Fibroblast of mammary gland (primary cell): ENCODE measurements at regions not wholly inside any gene's neighbourhood (a gene's known extent, or its start where the extent isn't known, plus 50 kb on each side); places are given as distances from the start of the nearest gene placed in this dataset.

Experiments
- DNase-seq: peaks from one replicate; pipeline ENCODE4 v3.0.0-alpha.2; 2010; ENCODE audit warnings: low read depth
- H3K4me3 ChIP-seq: 2 replicates; pipeline ENCODE4 v1.5.1; 2011; ENCODE audit warnings: low read depth, mild to moderate bottlenecking, low read length, moderate library complexity; ENCODE audit not compliant: control insufficient read depth
- TF ChIP-seq, protein P1 (sequence below): conservative IDR thresholded peaks from 2 replicates; pipeline ENCODE4 v1.5.1; 2011; ENCODE audit warnings: low read depth, low read length, inconsistent platforms; ENCODE audit not compliant: control insufficient read depth, insufficient read depth

DNA sequence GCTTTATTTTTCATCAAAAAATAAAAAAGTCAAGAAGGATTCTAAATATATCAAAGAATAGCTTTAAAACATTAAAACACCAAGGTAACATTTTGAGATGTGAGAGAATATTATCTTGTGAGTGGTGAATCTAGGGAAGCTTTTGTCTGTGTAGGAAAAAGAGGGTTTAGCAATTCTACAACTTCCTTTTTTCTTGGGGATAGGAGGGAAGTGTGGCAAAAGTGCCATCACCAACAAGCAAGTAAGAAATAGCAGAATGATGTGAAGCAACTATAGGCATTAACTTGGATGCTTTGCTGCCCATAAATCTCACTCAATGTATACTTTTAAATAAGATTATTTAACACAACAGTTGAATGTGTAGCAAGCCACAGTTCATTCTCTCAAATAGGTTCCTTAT, 57.8 kb upstream of the SUCLG2 start:
- H3K4me3 ChIP-seq, result no peak overlapping the region
- TF ChIP-seq, protein P1, sequence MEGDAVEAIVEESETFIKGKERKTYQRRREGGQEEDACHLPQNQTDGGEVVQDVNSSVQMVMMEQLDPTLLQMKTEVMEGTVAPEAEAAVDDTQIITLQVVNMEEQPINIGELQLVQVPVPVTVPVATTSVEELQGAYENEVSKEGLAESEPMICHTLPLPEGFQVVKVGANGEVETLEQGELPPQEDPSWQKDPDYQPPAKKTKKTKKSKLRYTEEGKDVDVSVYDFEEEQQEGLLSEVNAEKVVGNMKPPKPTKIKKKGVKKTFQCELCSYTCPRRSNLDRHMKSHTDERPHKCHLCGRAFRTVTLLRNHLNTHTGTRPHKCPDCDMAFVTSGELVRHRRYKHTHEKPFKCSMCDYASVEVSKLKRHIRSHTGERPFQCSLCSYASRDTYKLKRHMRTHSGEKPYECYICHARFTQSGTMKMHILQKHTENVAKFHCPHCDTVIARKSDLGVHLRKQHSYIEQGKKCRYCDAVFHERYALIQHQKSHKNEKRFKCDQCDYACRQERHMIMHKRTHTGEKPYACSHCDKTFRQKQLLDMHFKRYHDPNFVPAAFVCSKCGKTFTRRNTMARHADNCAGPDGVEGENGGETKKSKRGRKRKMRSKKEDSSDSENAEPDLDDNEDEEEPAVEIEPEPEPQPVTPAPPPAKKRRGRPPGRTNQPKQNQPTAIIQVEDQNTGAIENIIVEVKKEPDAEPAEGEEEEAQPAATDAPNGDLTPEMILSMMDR, result no peak
- DNase-seq, result no peak

DNA sequence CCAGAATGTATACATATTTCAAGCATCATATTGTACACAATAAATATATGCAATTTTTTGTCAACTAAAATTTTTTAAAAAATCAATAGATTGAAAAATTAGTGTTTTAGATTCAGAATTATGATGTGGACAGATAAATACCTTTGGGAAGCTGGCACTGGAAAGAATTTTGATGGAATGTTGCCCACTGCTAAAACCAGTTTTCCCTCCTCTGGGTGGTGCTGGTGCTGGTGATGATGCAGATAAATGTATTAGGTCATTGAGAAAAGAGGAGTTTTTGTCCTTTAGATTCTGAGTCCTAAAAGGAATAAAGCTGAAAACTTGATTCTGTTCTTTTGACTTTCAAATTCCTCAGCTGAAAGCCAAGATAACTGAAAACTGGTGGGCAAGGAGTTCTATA, 56.0 kb upstream of the SUCLG2 start:
- H3K4me3 ChIP-seq, result no peak overlapping the region
- TF ChIP-seq, protein P1, result no peak
- DNase-seq, result no peak

DNA sequence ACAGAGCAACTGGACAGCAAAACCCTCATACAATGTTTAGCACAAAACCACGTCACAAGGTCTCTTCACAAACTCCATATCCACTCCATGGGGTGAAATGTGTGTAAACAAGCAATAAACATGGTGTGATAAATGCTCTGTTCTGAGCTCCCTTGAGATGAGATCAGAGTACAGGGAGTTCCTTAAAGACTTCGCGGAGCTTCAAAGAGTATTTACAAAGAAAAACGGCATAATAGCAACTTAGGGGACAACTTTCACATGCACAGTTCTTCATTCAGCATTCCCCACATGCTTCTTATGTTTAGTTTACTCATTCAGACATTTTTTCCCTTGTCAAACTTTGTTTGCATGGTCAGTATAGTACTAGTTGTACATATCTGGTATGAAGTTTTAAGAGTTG, 52.5 kb upstream of the SUCLG2 start:
- TF ChIP-seq, protein P1, result no peak
- DNase-seq, result no peak
- H3K4me3 ChIP-seq, result no peak overlapping the region

DNA sequence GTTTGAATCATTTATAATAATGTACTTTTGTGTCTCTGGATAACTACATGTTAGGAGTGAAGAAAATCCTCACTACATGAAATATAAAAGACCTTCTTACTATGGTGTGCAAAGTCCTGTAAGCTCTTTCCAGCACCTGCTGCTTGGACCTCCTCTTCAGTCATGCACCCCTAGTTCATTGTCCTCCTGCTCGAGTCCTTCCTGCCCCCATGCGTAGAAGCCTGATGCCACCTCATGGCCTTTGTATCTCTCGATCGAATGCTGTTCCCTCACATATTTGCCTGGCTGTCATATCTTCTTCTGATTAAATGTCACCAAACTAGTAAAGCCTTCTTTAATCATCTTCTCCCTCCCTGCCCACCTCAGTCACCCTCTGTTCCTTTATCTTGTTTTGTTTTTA, 49.9 kb upstream of the SUCLG2 start:
- TF ChIP-seq, protein P1, result no peak
- DNase-seq, result peak; percentile 1
- H3K4me3 ChIP-seq, result no peak overlapping the region
